ENCODE measurements at regions not wholly inside any gene's neighbourhood (a gene's known extent, or its start where the extent isn't known, plus 50 kb on each side); places are given as distances from the start of the nearest gene placed in this dataset.

GRCh38 chr11:69881467-69882269 lies 62.5 kb upstream of the FGF3 start:
- TF ChIP-seq CTCF (IDR thresholded peaks at IDR 0.05) (no peak), EZH2 (IDR thresholded peaks at IDR 0.05; ENCODE audit: borderline replicate concordance, insufficient read depth, low read depth, low read length, poor library complexity, severe bottlenecking) (no peak)
